Type B pancreatic cell (in vitro differentiated cells): ENCODE measurements at regions not wholly inside any gene's neighbourhood (a gene's known extent, or its start where the extent isn't known, plus 50 kb on each side); places are given as distances from the start of the nearest gene placed in this dataset.
A peak's percentile ranks its signal among the peaks of the same experiment; 100 is the strongest.

Experiments
- DNase-seq: peaks from one replicate; pipeline ENCODE4 v3.0.0; 2021; ENCODE audit warnings: mixed read lengths; ENCODE audit not compliant: unreplicated experiment; ENCODE audit errors: extremely low spot score
- H3K27ac Mint-ChIP-seq: 2 replicates; pipeline ENCODE4 v1.8.0; 2021; ENCODE audit warnings: mild to moderate bottlenecking, mixed read lengths
- H3K27me3 Mint-ChIP-seq: 2 replicates; pipeline ENCODE4 v1.8.0; 2021; ENCODE audit warnings: mixed read lengths
- H3K36me3 Mint-ChIP-seq: 2 replicates; pipeline ENCODE4 v1.8.0; 2021; ENCODE audit warnings: mixed read lengths
- H3K4me1 Mint-ChIP-seq: one replicate; pipeline ENCODE4 v1.8.0; 2021; ENCODE audit warnings: mixed read lengths; ENCODE audit not compliant: unreplicated experiment
- H3K4me3 Mint-ChIP-seq: 2 replicates; pipeline ENCODE4 v1.8.0; 2021; ENCODE audit warnings: mild to moderate bottlenecking, mixed read lengths
- H3K9me3 Mint-ChIP-seq: 2 replicates; pipeline ENCODE4 v1.8.0; 2021; ENCODE audit warnings: mixed read lengths
- TF ChIP-seq, protein P1 (sequence below): fragments of 200-600 bp; sonication (generic); conservative IDR thresholded peaks from 2 replicates; pipeline ENCODE4 v1.5.0; 2021; ENCODE audit warnings: antibody characterized with exemption, mild to moderate bottlenecking

DNA sequence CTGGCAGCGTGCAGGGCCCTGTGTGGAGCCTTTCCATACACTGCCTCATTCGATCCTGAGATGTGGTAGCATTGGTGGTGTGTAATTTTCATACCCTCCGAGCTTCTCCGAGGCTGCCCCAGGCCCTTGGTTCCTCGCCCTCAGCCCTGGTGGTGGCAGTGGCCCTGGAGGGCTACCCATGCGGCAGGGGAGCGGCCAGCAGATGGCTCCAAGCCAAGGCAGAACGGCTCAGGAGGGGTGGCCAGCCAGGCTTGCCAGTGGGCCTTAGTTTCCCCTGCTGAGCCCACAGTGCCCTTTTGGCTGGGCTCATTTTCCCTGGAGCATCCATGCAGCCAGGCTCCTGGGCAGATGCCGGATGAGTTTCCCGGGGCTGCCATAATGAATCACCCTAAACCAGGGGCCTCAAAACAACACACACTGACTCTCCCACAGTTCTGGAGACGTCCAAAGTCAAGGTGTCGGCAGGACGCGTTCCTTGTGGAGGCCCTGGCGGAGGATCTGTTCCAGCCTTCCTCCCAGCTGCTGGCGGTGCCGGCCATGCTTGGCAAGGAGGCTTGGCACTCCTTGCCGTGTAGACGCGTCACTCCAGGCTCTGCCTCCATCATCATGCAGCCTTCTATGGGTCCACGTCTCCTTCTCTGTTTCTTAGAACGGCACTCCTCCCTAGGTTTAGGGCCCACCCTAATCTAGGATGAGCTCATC lies 158.8 kb upstream of the GSE1 start:
- TF ChIP-seq, protein P1, sequence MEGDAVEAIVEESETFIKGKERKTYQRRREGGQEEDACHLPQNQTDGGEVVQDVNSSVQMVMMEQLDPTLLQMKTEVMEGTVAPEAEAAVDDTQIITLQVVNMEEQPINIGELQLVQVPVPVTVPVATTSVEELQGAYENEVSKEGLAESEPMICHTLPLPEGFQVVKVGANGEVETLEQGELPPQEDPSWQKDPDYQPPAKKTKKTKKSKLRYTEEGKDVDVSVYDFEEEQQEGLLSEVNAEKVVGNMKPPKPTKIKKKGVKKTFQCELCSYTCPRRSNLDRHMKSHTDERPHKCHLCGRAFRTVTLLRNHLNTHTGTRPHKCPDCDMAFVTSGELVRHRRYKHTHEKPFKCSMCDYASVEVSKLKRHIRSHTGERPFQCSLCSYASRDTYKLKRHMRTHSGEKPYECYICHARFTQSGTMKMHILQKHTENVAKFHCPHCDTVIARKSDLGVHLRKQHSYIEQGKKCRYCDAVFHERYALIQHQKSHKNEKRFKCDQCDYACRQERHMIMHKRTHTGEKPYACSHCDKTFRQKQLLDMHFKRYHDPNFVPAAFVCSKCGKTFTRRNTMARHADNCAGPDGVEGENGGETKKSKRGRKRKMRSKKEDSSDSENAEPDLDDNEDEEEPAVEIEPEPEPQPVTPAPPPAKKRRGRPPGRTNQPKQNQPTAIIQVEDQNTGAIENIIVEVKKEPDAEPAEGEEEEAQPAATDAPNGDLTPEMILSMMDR, result no peak
- Mint-ChIP-seq H3K4me1 (peaks cover 16% of the 10 kb centered on the region), H3K27ac (no peak overlapping the region), H3K9me3 (no peaks in the 10 kb centered on the region), H3K4me3 (no peak overlapping the region), H3K36me3 (no peaks in the 10 kb centered on the region), H3K27me3 (peaks cover 5% of the 10 kb centered on the region)
- no peak for DNase-seq

DNA sequence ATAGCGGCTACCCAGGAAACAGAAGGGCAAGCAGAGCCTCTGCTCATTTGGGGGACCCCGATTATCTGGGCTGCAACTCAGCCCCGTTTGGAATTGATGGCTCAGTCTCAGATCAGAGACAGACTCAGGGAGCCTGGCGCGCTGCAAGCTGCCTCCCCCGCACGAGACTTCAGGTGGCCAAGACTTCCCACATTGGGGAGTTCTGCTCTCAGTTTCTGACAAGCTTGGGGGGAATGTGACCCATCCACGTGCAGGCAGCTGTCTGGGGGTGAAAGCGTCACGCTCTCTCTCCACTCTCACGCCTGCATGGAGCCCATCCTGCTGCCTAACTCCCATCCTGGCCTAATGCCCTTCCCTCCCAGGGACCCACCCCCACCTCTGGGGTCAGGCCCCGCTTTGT lies 157.6 kb upstream of the GSE1 start:
- Mint-ChIP-seq H3K36me3 (no peaks in the 10 kb centered on the region), H3K9me3 (no peaks in the 10 kb centered on the region), H3K27me3 (peaks cover 5% of the 10 kb centered on the region), H3K4me3 (no peak overlapping the region), H3K27ac (no peak overlapping the region), H3K4me1 (peaks cover 23% of the 10 kb centered on the region)
- TF ChIP-seq, protein P1, result no peak
- no peak for DNase-seq

DNA sequence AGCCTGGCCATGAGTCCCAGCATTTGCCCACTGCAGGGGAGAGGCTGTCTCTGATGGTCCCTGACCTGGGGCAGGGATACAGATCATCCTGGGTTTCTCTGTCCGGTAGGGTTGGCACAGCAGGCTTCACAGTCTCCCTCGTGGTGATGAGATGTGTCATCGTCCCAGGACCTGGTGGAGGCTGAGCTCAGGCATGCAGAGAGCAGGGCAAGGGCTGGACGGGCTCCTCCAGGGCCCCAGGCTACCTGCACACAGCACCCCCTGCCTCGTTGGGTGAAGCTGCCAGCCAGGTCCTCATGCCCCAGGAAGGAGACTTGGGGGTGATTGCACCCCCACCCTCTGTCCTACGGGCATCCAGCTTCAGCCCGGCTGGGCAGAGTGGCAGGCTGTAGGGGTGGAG lies 155.8 kb upstream of the GSE1 start:
- no peak overlapping the region for H3K27ac Mint-ChIP-seq
- peaks cover 37% of the 10 kb centered on the region for H3K4me1 Mint-ChIP-seq
- no peak for DNase-seq
- no peaks in the 10 kb centered on the region for H3K9me3 Mint-ChIP-seq
- no peaks in the 10 kb centered on the region for H3K36me3 Mint-ChIP-seq
- TF ChIP-seq, protein P1, result no peak
- H3K27me3 Mint-ChIP-seq, result peaks cover 5% of the 10 kb centered on the region
- no peak overlapping the region for H3K4me3 Mint-ChIP-seq

DNA sequence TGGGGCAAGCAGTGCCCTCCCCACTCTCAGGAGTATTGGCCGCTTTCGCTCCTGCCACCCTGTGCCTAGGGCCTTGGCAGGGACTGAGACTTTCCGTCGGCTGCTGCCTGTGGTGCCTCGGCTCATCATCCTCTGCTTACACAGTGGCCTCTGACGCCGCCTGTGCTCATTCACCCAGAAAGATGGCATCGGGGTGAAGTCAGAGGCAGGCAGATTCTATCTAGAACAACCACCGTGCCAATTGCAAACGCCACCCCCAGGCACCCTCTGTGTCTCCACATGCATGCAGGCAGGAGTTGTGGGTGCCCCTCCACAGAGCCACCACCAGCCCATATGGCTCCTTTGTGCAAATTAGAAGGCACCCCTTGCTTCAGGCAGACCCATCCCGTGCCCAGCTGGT lies 154.2 kb upstream of the GSE1 start:
- H3K9me3 Mint-ChIP-seq, result no peaks in the 10 kb centered on the region
- H3K4me3 Mint-ChIP-seq, result no peak overlapping the region
- DNase-seq, result no peak
- H3K4me1 Mint-ChIP-seq, result peaks cover 41% of the 10 kb centered on the region
- H3K27me3 Mint-ChIP-seq, result peaks cover 5% of the 10 kb centered on the region
- H3K27ac Mint-ChIP-seq, result no peak overlapping the region
- H3K36me3 Mint-ChIP-seq, result no peaks in the 10 kb centered on the region
- TF ChIP-seq, protein P1, result no peak

DNA sequence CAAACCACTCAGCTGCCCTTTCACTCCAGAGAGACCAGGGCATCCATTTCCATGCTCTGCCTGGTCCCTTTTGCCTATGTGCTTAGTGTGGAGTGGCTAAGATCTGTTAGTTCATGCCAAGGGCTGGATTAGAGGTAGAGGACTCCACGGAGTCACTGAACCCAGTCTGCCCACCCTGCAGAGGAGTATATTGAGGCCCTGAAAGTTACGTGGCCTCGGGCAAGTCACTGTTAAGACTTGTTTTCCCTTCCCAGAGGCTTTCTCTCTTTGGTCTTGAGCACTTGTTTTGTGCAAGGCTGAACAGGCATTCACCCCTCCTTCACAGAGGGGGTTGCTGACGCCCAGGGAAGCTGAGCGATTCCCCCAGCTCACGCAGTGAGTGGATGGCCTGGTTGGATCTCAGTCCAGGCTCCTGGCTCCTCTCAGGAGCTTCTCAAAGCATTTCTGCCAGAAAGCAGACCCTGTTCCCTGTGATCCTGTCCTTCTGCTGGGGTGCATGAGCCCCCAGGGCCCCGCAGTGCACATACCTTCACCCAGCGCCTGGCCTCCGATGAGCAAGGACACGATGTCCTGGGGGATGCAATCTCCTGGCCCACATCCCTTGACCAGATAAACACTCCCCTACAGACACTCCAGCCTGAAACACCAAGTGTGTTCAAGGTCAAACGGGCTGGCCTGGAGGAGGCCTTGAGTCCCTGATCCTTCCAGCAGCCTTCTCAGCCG lies 153.4 kb upstream of the GSE1 start:
- H3K27ac Mint-ChIP-seq, result peak overlapping the region; percentile 81
- TF ChIP-seq, protein P1, result no peak
- no peak for DNase-seq
- no peak overlapping the region for H3K4me3 Mint-ChIP-seq
- H3K27me3 Mint-ChIP-seq, result peaks cover 5% of the 10 kb centered on the region
- no peaks in the 10 kb centered on the region for H3K36me3 Mint-ChIP-seq
- H3K4me1 Mint-ChIP-seq, result peaks cover 46% of the 10 kb centered on the region
- no peaks in the 10 kb centered on the region for H3K9me3 Mint-ChIP-seq
